Spleen (tissue), 7 donors: ENCODE measurements at regions not wholly inside any gene's neighbourhood (a gene's known extent, or its start where the extent isn't known, plus 50 kb on each side); places are given as distances from the start of the nearest gene placed in this dataset.

Experiments used
- CTCF ChIP-seq, 11 experiments: fragments of 200-600 bp in 7 of 11; fragments of 450-650 bp in 4 of 11; sonication (generic) in 4 of 11; IDR thresholded peaks in 8 of 11; conservative IDR thresholded peaks in 3 of 11; 1 replicate in 7 of 11; 2 replicates in 4 of 11; pipeline versions ENCODE4 v1.4.0 to v1.8.0; 2016 to 2021; ENCODE audit warnings: antibody characterized with exemption in 11 of 11, inconsistent platforms in 4 of 11, mild to moderate bottlenecking in 1 of 11
- POLR2A ChIP-seq, 3 donors: fragments of 450-650 bp; IDR thresholded peaks; one replicate each; pipeline ENCODE4 v1.5.1; 2017; ENCODE audit warnings: antibody characterized with exemption in 3 of 3, mild to moderate bottlenecking in 1 of 3
- donor health status: DM: no; HTN: no; CAD: no; lungs with moderate emphysema.
- donor health status: DM: no; HTN: no; CAD: no.
- donor health status: DM: no; HTN: no; CAD: no.

- TF ChIP-seq POLR2A (IDR thresholded peaks at IDR 0.05): no peak
- no peak for TF ChIP-seq CTCF (IDR thresholded peaks at IDR 0.05 in 8 of 11, conservative IDR thresholded peaks at IDR 0.05 in 3 of 11)
Observed at GRCh38 chr1:194280463-194280862, 1094.0 kb upstream of the B3GALT2 start.
